Pulmonary artery endothelial cell (primary cell): ENCODE measurements at regions not wholly inside any gene's neighbourhood (a gene's known extent, or its start where the extent isn't known, plus 50 kb on each side); places are given as distances from the start of the nearest gene placed in this dataset.
"Not testable (repeated sequence)": the region's sequence is repeated elsewhere in the genome, so short reads cannot be mapped to it uniquely, and the experiment has no call there.

Experiments
- DNase-seq: peaks from one replicate; pipeline ENCODE4 v3.0.0-alpha.2; 2011; ENCODE audit warnings: low read depth, low spot score

GRCh38 chr9:31969552-31969951 is 414.9 kb upstream of the ACO1 start:
- DNase-seq: no peak

DNA sequence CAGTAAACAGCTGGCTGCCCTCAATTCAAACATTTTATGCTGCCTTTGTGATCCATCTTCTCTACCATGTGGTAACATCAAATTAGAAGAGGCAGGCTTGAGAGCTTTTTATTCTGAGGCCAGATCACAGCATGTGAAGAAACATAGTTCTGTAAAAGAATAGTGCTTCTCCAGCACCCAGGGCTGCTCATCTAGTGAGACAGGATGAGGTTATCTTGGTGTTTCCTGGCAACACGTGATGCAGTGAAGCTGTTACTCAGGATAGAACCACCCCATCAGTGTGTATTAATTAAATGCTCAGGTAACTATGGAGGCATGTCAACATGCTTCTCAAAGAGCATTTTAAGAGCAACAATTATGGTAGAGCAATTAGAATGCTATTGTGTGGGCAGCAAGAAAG is 400.5 kb upstream of the ACO1 start:
- no peak for DNase-seq

- DNase-seq: no peak
These were observed 388.1 kb upstream of the ACO1 start for GRCh38 chr9:31996331-31996730.

- DNase-seq: no peak
These were observed 379.9 kb upstream of the ACO1 start for GRCh38 chr9:32004431-32005076.

DNA sequence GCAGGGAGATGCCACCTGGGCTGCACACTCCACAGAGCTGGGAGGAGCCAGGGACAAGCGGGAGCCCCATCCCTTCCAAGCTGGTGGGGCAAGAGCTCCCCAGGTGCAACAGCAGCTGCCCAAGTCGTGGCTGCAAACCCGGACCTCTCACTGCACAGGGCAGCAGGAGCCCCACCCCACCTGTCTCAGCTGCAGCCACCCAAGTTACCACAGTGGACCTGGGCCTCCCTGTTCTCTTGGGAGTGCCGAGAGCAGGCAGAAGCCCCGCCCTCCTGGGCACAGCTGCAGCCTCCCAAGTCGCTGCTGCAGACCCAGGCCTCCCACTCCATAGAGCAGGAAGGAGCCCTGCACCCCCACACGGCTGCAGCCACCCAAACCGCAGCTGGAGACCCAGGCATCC is 374.1 kb upstream of the ACO1 start:
- no peak for DNase-seq

- no peak for DNase-seq
These were observed 373.4 kb upstream of the ACO1 start for GRCh38 chr9:32011049-32011448.

DNA sequence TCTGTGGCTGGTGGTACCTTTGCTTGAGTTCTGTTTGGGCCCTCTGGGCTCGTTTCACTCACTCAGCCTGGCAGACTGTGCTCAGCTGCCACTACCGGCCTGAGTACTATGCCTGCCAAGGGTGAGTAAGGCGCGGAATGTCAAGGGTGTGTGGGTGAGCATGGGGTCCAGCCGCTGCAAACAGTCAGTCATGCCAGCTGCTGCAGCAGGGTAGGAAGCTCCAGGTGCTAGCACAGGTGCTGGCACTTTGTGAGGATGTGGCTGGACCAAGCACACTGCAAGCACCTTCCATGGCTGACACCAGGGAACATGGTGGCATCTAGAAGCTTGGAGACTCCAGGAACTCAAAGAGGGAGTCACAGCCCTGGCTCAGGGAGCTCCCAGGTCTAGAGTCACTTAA is 368.6 kb upstream of the ACO1 start:
- no peak for DNase-seq

- no peak for DNase-seq
These were observed 338.9 kb upstream of the ACO1 start for GRCh38 chr9:32045513-32045912.

DNA sequence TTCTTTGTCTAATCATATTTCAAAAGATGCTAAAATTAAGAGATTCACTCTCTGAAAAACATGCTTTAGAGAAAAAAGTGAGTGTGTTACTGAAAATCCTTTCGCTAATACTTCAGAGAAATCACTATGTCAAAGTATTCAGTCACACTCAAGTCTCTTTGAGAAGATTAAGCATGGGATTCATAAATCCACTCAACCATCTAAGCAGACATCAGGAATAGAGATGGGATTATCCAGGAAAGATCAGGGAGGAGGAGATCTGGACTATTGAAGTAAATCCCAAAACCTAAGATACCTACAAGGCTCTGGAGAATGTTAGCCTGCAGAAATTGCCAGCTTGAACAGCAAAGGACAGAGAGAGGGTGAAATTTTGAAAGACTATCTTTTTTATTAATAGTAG is 317.2 kb upstream of the ACO1 start:
- DNase-seq: no peak

DNA sequence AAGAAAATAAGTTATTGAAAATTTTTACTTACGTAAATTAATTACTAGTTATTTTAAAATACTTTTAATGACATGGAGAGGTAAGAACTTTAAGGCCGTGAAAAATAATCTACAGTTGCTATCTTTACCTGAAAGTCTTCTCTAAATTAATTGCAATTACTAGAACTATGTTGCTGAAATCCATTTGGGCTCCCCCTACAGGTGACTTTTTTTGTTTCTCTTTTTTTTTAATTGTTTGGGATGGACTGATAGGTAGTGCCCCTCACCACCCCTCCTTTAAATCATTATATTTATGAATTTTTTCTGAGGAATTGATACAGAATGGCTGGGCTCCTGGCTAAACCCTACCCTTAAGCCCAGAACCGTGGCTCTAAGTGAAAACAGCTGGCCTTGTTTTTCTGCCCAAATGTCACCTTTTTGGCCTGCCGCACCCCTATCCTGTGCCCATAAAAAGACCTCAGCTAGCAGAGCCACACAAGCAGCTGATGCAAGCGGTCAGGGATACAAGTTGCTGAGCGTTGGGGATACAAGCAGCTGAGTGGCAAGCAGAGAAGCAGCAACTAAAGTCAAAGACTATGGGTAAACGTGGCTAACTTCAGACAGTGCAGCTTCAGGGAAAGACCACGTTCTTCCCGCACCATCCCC is 315.2 kb upstream of the ACO1 start:
- no peak for DNase-seq

DNA sequence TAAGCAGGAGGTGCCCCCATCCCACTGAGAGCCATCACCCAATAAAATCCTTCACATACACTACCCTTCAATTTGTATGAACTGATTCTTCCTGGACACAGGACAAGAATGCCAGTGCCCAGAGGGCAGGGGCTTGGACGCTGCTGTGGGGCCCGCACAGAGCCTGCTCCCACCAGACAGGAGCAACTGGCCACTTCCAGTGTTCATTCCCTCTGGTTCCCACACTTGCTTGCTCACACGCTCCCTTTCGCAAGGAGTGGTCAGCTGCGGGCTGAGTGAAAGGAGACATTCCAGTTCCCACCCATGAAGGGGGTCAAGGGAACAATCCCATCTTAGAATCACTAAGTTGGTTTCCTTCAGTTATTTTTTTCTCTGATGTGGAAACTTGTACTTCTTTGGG is 314.5 kb upstream of the ACO1 start:
- no peak for DNase-seq

DNA sequence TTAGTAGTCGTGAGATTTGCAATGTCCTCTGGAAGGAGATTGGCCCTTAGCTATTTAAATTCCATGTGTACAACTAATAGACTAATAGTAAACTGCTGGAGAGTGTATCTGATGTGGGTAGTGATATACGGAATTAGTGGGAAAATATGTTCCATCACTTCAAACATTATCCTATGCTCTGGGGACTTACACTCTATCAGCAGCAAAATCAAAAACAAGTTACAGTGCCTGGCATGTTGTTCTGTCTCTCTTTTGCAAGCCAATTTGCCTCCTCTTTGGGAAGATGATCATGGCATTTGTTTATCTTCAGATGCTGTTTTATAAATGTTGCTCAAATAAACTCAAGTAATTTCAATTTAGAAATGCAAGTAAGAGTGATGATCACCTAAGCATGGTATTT is 311.9 kb upstream of the ACO1 start:
- no peak for DNase-seq

DNA sequence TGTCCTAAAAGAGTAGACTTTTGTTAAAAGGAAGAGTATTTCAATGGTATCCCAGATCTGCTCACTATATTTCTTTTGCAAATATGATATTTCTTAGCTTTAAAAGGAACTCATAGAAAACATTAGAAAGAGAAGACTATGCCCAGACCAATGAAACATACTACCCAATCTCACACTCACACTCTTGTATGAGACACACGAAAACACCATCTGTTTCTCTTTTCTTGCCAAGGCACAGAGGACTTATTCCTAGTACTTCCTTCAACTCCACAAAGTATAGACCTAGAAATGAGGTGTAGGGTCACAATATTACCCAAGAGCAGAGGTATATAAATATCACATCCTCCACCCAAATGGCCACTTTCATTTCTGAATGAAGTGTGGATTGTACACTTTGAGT is 292.4 kb upstream of the ACO1 start:
- DNase-seq: no peak

DNA sequence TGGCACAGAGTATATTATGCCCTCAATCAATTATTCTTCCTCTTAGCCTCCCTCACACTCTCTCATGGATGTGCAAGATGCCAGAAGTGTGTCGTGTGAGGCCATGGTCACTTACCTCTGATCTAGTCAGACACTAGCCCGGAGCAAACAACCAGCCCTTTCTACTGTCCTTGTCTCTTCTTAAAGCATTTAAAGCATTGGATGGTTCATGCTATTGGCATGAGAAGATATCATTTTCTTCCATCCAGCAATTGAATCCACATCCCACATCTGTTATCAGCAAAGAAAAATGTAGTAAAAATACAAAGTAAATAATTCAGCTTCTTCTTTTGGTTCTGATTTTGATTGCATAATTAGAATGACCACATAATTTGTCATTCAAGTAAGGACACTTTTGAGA is 267.2 kb upstream of the ACO1 start:
- no peak for DNase-seq

GRCh38 chr9:32128546-32128945 is 255.9 kb upstream of the ACO1 start:
- no peak for DNase-seq

- not testable (repeated sequence) for DNase-seq
These were observed 253.7 kb upstream of the ACO1 start for GRCh38 chr9:32130709-32131108.

GRCh38 chr9:32136700-32137339 is 247.6 kb upstream of the ACO1 start:
- no peak for DNase-seq

- DNase-seq: no peak
These were observed 242.4 kb upstream of the ACO1 start for GRCh38 chr9:32142074-32142473.

DNA sequence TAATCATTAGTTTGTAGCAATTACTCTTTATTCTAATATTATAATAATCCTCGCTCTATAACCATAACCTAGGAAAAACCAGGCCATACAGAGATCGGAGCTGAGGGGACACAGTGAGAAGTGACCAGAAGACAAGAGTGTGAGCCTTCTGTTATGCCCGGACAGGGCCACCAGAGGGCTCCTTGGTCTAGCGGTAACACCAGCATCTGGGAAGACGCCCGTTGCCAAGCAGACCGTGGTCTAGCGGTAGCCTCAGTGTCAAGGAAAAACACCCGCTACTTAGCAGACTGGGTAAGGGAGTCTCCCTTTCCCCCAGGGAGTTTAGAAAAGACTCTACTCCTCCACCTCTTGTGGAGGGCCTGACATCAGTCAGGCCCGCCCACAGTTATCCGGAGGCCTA is 235.9 kb upstream of the ACO1 start:
- not testable (repeated sequence) for DNase-seq

DNA sequence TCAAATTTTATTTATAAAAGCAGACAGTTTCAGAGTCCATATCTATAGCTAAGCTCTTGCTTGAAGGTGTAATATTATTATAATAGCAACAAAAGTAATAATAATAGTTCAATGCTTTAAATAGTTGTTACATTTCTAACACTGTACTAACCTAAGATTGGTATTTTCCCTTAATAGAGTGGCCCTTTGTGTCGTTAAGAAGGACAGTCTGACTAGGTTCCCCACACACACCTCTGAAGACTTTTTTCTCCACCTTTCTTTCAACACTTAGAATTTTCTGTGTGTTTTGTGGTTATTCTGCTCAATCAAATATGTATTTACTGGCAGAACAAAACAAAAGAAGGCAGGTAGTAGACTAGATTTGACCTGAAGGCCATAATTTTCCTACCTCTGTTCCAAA is 223.2 kb upstream of the ACO1 start:
- no peak for DNase-seq

GRCh38 chr9:32161720-32162119 is 222.7 kb upstream of the ACO1 start:
- DNase-seq: no peak

GRCh38 chr9:32166316-32166715 is 218.1 kb upstream of the ACO1 start:
- DNase-seq: not testable (repeated sequence)

DNA sequence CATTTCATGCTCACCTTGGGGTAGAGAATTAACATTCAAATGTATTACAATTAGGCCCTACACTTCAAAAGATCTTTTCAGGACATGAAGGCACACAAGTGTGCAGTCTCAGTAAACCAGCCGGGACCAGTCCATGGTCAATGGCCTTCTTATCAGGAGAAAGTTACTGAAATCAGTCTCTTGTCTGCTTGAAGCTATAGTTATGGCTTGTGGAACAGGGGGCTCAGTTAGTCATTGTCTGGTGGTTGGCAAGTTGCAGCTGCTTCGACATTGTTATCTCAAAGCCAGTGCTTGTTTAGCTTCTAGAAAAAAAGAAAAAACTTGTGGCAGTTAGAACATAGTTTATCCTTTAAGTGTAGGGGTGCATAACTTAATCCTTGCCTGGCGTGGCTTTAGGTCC is 213.1 kb upstream of the ACO1 start:
- DNase-seq: no peak
